ENCODE measurements at regions not wholly inside any gene's neighbourhood (a gene's known extent, or its start where the extent isn't known, plus 50 kb on each side); places are given as distances from the start of the nearest gene placed in this dataset.

GRCh38 chr5:88021141-88021540 lies 247.5 kb downstream of the TMEM161B start:
- TF ChIP-seq, protein P1, sequence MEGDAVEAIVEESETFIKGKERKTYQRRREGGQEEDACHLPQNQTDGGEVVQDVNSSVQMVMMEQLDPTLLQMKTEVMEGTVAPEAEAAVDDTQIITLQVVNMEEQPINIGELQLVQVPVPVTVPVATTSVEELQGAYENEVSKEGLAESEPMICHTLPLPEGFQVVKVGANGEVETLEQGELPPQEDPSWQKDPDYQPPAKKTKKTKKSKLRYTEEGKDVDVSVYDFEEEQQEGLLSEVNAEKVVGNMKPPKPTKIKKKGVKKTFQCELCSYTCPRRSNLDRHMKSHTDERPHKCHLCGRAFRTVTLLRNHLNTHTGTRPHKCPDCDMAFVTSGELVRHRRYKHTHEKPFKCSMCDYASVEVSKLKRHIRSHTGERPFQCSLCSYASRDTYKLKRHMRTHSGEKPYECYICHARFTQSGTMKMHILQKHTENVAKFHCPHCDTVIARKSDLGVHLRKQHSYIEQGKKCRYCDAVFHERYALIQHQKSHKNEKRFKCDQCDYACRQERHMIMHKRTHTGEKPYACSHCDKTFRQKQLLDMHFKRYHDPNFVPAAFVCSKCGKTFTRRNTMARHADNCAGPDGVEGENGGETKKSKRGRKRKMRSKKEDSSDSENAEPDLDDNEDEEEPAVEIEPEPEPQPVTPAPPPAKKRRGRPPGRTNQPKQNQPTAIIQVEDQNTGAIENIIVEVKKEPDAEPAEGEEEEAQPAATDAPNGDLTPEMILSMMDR (IDR thresholded peaks at IDR 0.05; ENCODE audit: insufficient read depth, low read depth, low read length), result no peak
- no peak for TF ChIP-seq EZH2 (IDR thresholded peaks at IDR 0.05; ENCODE audit: insufficient read depth, low read length)
